HEK293T (cell line): ENCODE measurements at regions not wholly inside any gene's neighbourhood (a gene's known extent, or its start where the extent isn't known, plus 50 kb on each side); places are given as distances from the start of the nearest gene placed in this dataset.

Source experiments
- CTCF ChIA-PET: fragments of 350-600 bp; formaldehyde crosslinking; extraction: SDS; loops from one replicate; lab custom pipeline; 2021; ENCODE audit warnings: antibody characterized with exemption, inconsistent platforms; lab: Yijun Ruan, JAX
- POLR2A ChIA-PET: fragments of 350-600 bp; formaldehyde crosslinking; extraction: SDS; loops from one replicate; lab custom pipeline; 2020; ENCODE audit warnings: antibody characterized with exemption, inconsistent platforms; lab: Yijun Ruan, JAX
- DNase-seq: peaks from one replicate; pipeline ENCODE4 v3.0.0; 2012; ENCODE audit warnings: mixed read lengths; ENCODE audit errors: extremely low spot score
- ARNT ChIP-seq: fragments of 450-650 bp; IDR thresholded peaks from 2 replicates; pipeline ENCODE4 v1.6.1; 2017; ENCODE audit warnings: mild to moderate bottlenecking
- BHLHE40 ChIP-seq: fragments of 450-650 bp; IDR thresholded peaks from 2 replicates; pipeline ENCODE4 v1.6.1; 2016; ENCODE audit warnings: mild to moderate bottlenecking, moderate library complexity, borderline replicate concordance
- CTBP1 ChIP-seq: fragments of 450-650 bp; IDR thresholded peaks from 2 replicates; pipeline ENCODE4 v1.6.1; 2016; ENCODE audit warnings: borderline replicate concordance
- ELF4 ChIP-seq: fragments of 450-650 bp; IDR thresholded peaks from 2 replicates; pipeline ENCODE4 v1.6.1; 2017; ENCODE audit warnings: antibody characterized with exemption
- FOXA1 ChIP-seq: fragments of 450-650 bp; IDR thresholded peaks from 2 replicates; pipeline ENCODE4 v1.6.1; 2016; ENCODE audit warnings: mild to moderate bottlenecking
- FOXK2 ChIP-seq: fragments of 450-650 bp; IDR thresholded peaks from 2 replicates; pipeline ENCODE4 v1.6.1; 2016; ENCODE audit warnings: mild to moderate bottlenecking
- FOXM1 ChIP-seq: fragments of 450-650 bp; IDR thresholded peaks from 2 replicates; pipeline ENCODE4 v1.6.1; 2017; ENCODE audit warnings: mild to moderate bottlenecking, borderline replicate concordance
- HDGF ChIP-seq: fragments of 450-650 bp; IDR thresholded peaks from 2 replicates; pipeline ENCODE4 v1.6.1; 2017; ENCODE audit warnings: antibody characterized with exemption, borderline replicate concordance
- L3MBTL2 ChIP-seq: fragments of 450-650 bp; conservative IDR thresholded peaks from 2 replicates; pipeline ENCODE4 v1.6.1; 2016; ENCODE audit warnings: mild to moderate bottlenecking
- LEF1 ChIP-seq: fragments of 450-650 bp; IDR thresholded peaks from 2 replicates; pipeline ENCODE4 v1.6.1; 2017; ENCODE audit warnings: mild to moderate bottlenecking, borderline replicate concordance
- NFRKB ChIP-seq: fragments of 450-650 bp; IDR thresholded peaks from 2 replicates; pipeline ENCODE4 v1.6.1; 2016; ENCODE audit warnings: mild to moderate bottlenecking, moderate library complexity
- SP1 ChIP-seq: fragments of 450-650 bp; IDR thresholded peaks from 2 replicates; pipeline ENCODE4 v1.6.1; 2017
- SUZ12 ChIP-seq: fragments of 450-650 bp; IDR thresholded peaks from 2 replicates; pipeline ENCODE4 v1.6.1; 2016; ENCODE audit warnings: mild to moderate bottlenecking
- TARDBP ChIP-seq: fragments of 450-650 bp; IDR thresholded peaks from 2 replicates; pipeline ENCODE4 v1.6.1; 2016
- ZNF384 ChIP-seq: fragments of 450-650 bp; IDR thresholded peaks from 2 replicates; pipeline ENCODE4 v1.6.1; 2016
- TF ChIP-seq, protein P1 (sequence below): fragments of 450-650 bp; IDR thresholded peaks from 2 replicates; pipeline ENCODE4 v1.6.1; 2016

DNA sequence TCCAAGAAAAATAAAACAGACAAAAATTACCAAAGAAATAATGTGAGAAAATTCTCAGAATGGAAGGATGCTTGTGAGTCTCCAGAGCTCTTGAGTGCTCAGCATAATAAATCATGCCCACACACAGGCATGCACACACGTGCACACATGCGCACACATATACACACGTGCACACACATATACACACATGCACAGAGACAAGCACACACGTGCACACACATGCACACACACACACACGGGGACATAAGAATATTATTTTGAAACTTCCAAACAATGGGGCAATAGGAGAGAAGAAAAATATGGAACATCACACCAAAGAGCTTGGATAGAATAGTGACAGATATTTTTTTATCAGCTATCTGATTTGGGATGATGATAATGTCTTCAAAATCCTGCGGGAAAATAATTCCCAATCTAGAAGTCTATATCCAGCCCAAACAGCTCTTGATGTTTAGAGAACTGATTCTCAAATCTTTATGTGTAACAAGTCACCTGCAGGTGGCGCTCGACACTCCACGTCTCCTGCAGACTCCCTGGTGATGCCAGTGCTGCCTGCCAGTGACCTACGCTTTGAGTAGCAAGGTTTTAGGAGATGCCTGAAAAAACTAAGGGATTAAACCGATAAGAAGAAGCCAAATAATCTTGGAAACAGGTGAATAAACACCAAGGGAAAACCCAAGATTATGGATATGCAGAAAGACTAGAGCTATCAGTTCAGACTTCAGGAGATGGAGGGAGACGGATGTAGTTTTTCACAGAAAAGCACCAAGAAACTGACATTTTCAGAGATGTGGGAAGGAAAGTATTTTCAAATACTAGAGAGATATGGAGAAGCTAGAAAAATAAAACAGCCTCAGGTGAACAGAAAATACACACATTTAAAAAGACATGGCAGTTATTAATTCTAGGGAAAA, 743.6 kb downstream of the ETS1 start:
- TF ChIP-seq, protein P1, sequence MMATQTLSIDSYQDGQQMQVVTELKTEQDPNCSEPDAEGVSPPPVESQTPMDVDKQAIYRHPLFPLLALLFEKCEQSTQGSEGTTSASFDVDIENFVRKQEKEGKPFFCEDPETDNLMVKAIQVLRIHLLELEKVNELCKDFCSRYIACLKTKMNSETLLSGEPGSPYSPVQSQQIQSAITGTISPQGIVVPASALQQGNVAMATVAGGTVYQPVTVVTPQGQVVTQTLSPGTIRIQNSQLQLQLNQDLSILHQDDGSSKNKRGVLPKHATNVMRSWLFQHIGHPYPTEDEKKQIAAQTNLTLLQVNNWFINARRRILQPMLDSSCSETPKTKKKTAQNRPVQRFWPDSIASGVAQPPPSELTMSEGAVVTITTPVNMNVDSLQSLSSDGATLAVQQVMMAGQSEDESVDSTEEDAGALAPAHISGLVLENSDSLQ = no peak
- TF ChIP-seq ZNF384 = no peak
- no peak for TF ChIP-seq TARDBP
- no peak for TF ChIP-seq HDGF
- TF ChIP-seq L3MBTL2 = no peak
- TF ChIP-seq SP1 = no peak
- DNase-seq = peak; percentile 61
- CTCF ChIA-PET = interaction anchor here (0.6 to 1.3 kb wide), 4 partner anchors 14 to 177 kb away, joined by 3 read pairs; no protein-coding TSS in a partner anchor
- POLR2A ChIA-PET = no interaction called here

DNA sequence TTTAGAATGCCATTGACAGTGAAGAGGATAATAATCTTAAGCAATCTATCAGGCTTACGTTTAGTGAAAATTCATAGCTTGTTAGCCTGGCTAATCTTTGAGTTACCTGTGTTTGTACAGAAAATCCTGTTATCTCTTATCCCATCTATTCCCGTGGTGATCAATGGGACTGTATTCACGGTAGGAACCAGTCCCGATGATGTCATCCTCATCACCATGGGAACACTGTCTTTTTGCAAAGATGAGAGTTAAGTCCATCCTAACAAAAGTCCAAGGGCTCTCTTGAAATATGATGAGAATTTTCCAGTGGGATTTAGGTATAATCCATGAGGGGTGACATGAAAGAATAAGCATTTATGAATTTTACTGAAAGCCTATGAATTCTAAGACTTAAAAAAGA, 762.2 kb downstream of the ETS1 start:
- TF ChIP-seq SUZ12 (no peak), FOXM1 (no peak), TARDBP (no peak), LEF1 (no peak), HDGF (no peak), BHLHE40 (no peak)
- TF ChIP-seq, protein P1 = no peak
- POLR2A ChIA-PET = no interaction called here
- CTCF ChIA-PET = no interaction called here
- no peak for DNase-seq

DNA sequence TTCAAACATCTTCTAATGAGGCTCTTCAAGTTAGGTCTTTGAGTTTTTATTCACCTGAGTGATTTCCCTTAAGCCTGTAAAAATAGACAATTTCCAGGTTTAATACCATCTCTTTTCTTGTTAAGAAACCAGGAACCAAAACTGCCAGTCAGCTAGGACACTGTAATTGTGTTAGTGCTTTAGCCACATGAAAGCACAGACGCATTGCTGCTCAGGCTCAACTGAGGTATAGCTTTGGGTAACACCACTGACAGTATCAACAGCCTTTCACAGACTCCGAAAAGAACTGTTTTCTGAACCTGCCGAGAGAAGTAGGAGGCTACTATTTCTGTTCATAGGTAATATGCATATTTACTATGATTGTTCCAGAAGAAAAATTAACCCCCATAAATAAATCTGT, 768.7 kb downstream of the ETS1 start:
- DNase-seq = no peak
- POLR2A ChIA-PET = no interaction called here
- CTCF ChIA-PET = no interaction called here
- TF ChIP-seq BHLHE40 (no peak), NFRKB (no peak), FOXK2 (no peak), L3MBTL2 (no peak)
- TF ChIP-seq, protein P1 = no peak

DNA sequence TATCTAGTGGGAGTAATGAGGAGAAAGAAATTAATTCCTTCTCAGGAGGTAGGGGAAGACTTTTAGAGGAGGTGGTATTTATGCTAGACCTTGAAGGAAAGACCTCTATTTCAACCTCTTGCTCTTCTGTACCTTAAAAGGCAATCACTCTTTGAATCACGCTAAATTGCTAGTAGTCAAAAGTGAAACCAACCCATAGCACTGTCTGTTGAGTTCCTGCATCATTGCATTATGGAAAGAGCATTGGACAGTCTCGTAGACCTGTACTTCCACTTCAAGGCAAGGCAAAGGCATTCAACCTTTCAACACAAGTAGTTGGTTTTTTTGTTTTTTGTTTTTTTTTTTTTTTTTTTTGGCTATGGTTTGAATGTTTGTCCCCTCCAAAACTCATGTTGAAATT, 770.4 kb downstream of the ETS1 start:
- ChIA-PET POLR2A (no interaction called here), CTCF (no interaction called here)

DNA sequence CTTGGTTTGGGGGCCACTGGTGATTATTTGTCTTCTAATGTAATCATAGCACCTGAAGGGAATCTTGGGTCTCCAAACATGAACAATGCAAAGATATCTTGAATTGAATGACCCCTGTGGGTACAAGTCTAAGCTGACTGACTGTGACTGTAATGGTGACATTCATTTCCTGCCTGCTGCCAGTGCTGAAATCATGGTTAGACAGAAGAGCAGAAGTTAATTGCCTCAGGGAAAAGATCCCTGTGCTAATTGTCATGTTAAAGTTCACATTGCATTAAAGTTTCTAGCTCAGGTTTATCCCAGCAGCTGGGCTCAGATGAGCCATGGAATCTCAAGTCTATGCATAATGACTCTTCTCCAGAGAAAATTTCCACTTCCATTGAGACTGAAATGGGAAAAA, 772.0 kb downstream of the ETS1 start:
- no peak for TF ChIP-seq LEF1
- TF ChIP-seq, protein P1 = no peak
- TF ChIP-seq TARDBP = no peak
- TF ChIP-seq L3MBTL2 = no peak
- TF ChIP-seq CTBP1 = no peak
- no peak for TF ChIP-seq ELF4
- no peak for TF ChIP-seq HDGF
- no peak for TF ChIP-seq SUZ12
- ChIA-PET POLR2A (no interaction called here), CTCF (no interaction called here)
- DNase-seq = no peak

More for the DNA sequence above, 770.4 kb downstream of the ETS1 start:
- DNase-seq = no peak
- TF ChIP-seq HDGF (no peak), FOXM1 (no peak), CTBP1 (no peak), FOXA1 (no peak)

DNA sequence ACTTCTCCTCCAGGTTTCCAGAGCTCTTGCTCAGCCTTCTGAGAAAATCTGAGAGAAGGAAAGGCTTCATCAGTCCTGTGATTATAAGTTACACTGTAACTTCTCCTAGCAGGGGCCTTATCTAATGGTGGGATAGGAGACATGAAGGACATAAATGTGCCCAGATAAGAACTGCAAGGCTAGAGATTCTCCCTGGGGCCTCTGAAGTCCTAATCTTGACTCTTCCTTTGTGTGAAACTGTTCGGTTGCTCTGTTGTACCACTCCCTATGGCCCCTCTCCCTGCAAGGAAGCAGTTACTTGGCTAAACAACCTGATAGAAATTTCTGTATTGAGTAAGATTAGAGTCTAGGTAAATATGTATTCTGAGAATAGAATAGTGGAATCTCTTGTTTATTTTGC, 780.9 kb downstream of the ETS1 start:
- TF ChIP-seq FOXK2 = no peak
- no peak for TF ChIP-seq FOXM1
- TF ChIP-seq TARDBP = no peak
- no peak for TF ChIP-seq LEF1
- no peak for TF ChIP-seq CTBP1
- no peak for TF ChIP-seq FOXA1
- TF ChIP-seq SUZ12 = no peak
- TF ChIP-seq, protein P1 = no peak
- no peak for TF ChIP-seq HDGF
- TF ChIP-seq ARNT = no peak
- no peak for TF ChIP-seq L3MBTL2
- no peak for TF ChIP-seq SP1
- no peak for TF ChIP-seq NFRKB
- no peak for TF ChIP-seq BHLHE40
- ChIA-PET POLR2A (no interaction called here), CTCF (no interaction called here)
- DNase-seq = no peak
